ENCODE measurements at regions not wholly inside any gene's neighbourhood (a gene's known extent, or its start where the extent isn't known, plus 50 kb on each side); places are given as distances from the start of the nearest gene placed in this dataset.

GRCh38 chr12:98419795-98420404, 95.5 kb upstream of the TMPO start:
- Mint-ChIP-seq H3K4me1 (ENCODE audit: low read depth) (peaks cover 4% of the 10 kb centered on the region), H3K9me3 (no peaks in the 10 kb centered on the region), H3K36me3 (ENCODE audit: low read depth) (no peaks in the 10 kb centered on the region), H3K27ac (no peak overlapping the region), H3K27me3 (ENCODE audit: low read depth) (no peaks in the 10 kb centered on the region), H3K4me3 (no peak overlapping the region)

GRCh38 chr12:98420461-98420860, 94.9 kb upstream of the TMPO start:
- Mint-ChIP-seq H3K4me1 (ENCODE audit: low read depth) (peaks cover 7% of the 10 kb centered on the region), H3K9me3 (no peaks in the 10 kb centered on the region), H3K27me3 (ENCODE audit: low read depth) (no peaks in the 10 kb centered on the region), H3K36me3 (ENCODE audit: low read depth) (no peaks in the 10 kb centered on the region), H3K27ac (no peak overlapping the region), H3K4me3 (no peak overlapping the region)

- Mint-ChIP-seq H3K9me3 (no peaks in the 10 kb centered on the region), H3K27ac (no peak overlapping the region), H3K36me3 (ENCODE audit: low read depth) (no peaks in the 10 kb centered on the region), H3K4me1 (ENCODE audit: low read depth) (peaks cover 7% of the 10 kb centered on the region), H3K4me3 (no peak overlapping the region), H3K27me3 (ENCODE audit: low read depth) (no peaks in the 10 kb centered on the region)
Measured at GRCh38 chr12:98421316-98421715, 94.1 kb upstream of the TMPO start.

GRCh38 chr12:98422359-98422758, 93.0 kb upstream of the TMPO start:
- Mint-ChIP-seq H3K36me3 (ENCODE audit: low read depth) (no peaks in the 10 kb centered on the region), H3K9me3 (no peaks in the 10 kb centered on the region), H3K27ac (no peak overlapping the region), H3K27me3 (ENCODE audit: low read depth) (no peaks in the 10 kb centered on the region), H3K4me1 (ENCODE audit: low read depth) (peaks cover 5% of the 10 kb centered on the region), H3K4me3 (no peak overlapping the region)

- Mint-ChIP-seq H3K4me3 (no peak overlapping the region), H3K9me3 (no peaks in the 10 kb centered on the region), H3K27me3 (ENCODE audit: low read depth) (no peaks in the 10 kb centered on the region), H3K36me3 (ENCODE audit: low read depth) (no peaks in the 10 kb centered on the region), H3K4me1 (ENCODE audit: low read depth) (peaks cover 3% of the 10 kb centered on the region), H3K27ac (no peak overlapping the region)
Measured at GRCh38 chr12:98422812-98423211, 92.6 kb upstream of the TMPO start.

- Mint-ChIP-seq H3K4me3 (no peak overlapping the region), H3K36me3 (ENCODE audit: low read depth) (no peaks in the 10 kb centered on the region), H3K27ac (no peak overlapping the region), H3K9me3 (no peaks in the 10 kb centered on the region), H3K27me3 (ENCODE audit: low read depth) (no peaks in the 10 kb centered on the region), H3K4me1 (ENCODE audit: low read depth) (peaks cover 3% of the 10 kb centered on the region)
Measured at GRCh38 chr12:98423963-98424362, 91.4 kb upstream of the TMPO start.

- Mint-ChIP-seq H3K27me3 (ENCODE audit: low read depth) (peaks cover 4% of the 10 kb centered on the region), H3K4me3 (no peak overlapping the region), H3K36me3 (ENCODE audit: low read depth) (no peaks in the 10 kb centered on the region), H3K4me1 (ENCODE audit: low read depth) (peaks cover 3% of the 10 kb centered on the region), H3K27ac (no peak overlapping the region), H3K9me3 (no peaks in the 10 kb centered on the region)
Measured at GRCh38 chr12:98424726-98425401, 90.5 kb upstream of the TMPO start.

GRCh38 chr12:98425859-98426258, 89.5 kb upstream of the TMPO start:
- no peaks in the 10 kb centered on the region for H3K9me3 Mint-ChIP-seq
- peaks cover 3% of the 10 kb centered on the region for H3K4me1 Mint-ChIP-seq (ENCODE audit: low read depth)
- H3K36me3 Mint-ChIP-seq (ENCODE audit: low read depth) = no peaks in the 10 kb centered on the region
- no peak overlapping the region for H3K4me3 Mint-ChIP-seq
- H3K27me3 Mint-ChIP-seq (ENCODE audit: low read depth) = peaks cover 4% of the 10 kb centered on the region
- no peak overlapping the region for H3K27ac Mint-ChIP-seq

GRCh38 chr12:98431089-98431488, 84.3 kb upstream of the TMPO start:
- Mint-ChIP-seq H3K27ac (no peak overlapping the region), H3K36me3 (ENCODE audit: low read depth) (no peaks in the 10 kb centered on the region), H3K9me3 (no peaks in the 10 kb centered on the region), H3K4me1 (ENCODE audit: low read depth) (no peaks in the 10 kb centered on the region), H3K27me3 (ENCODE audit: low read depth) (peaks cover 24% of the 10 kb centered on the region), H3K4me3 (no peak overlapping the region)

GRCh38 chr12:98437166-98437565, 78.2 kb upstream of the TMPO start:
- no peak overlapping the region for H3K4me3 Mint-ChIP-seq
- H3K36me3 Mint-ChIP-seq (ENCODE audit: low read depth) = no peaks in the 10 kb centered on the region
- peaks cover 45% of the 10 kb centered on the region for H3K27me3 Mint-ChIP-seq (ENCODE audit: low read depth)
- H3K4me1 Mint-ChIP-seq (ENCODE audit: low read depth) = peaks cover 5% of the 10 kb centered on the region
- H3K27ac Mint-ChIP-seq = no peak overlapping the region
- H3K9me3 Mint-ChIP-seq = no peaks in the 10 kb centered on the region

- H3K27ac Mint-ChIP-seq = no peak overlapping the region
- no peaks in the 10 kb centered on the region for H3K9me3 Mint-ChIP-seq
- peaks cover 5% of the 10 kb centered on the region for H3K4me1 Mint-ChIP-seq (ENCODE audit: low read depth)
- H3K27me3 Mint-ChIP-seq (ENCODE audit: low read depth) = peaks cover 50% of the 10 kb centered on the region
- H3K36me3 Mint-ChIP-seq (ENCODE audit: low read depth) = no peaks in the 10 kb centered on the region
- no peak overlapping the region for H3K4me3 Mint-ChIP-seq
Measured at GRCh38 chr12:98437806-98438595, 77.4 kb upstream of the TMPO start.

GRCh38 chr12:98438656-98439230, 76.6 kb upstream of the TMPO start:
- no peak overlapping the region for H3K27ac Mint-ChIP-seq
- H3K27me3 Mint-ChIP-seq (ENCODE audit: low read depth) = peaks cover 51% of the 10 kb centered on the region
- no peaks in the 10 kb centered on the region for H3K36me3 Mint-ChIP-seq (ENCODE audit: low read depth)
- H3K4me1 Mint-ChIP-seq (ENCODE audit: low read depth) = peaks cover 5% of the 10 kb centered on the region
- no peaks in the 10 kb centered on the region for H3K9me3 Mint-ChIP-seq
- no peak overlapping the region for H3K4me3 Mint-ChIP-seq

- H3K9me3 Mint-ChIP-seq = no peaks in the 10 kb centered on the region
- H3K4me1 Mint-ChIP-seq (ENCODE audit: low read depth) = peaks cover 5% of the 10 kb centered on the region
- no peak overlapping the region for H3K4me3 Mint-ChIP-seq
- H3K27me3 Mint-ChIP-seq (ENCODE audit: low read depth) = peaks cover 57% of the 10 kb centered on the region
- H3K36me3 Mint-ChIP-seq (ENCODE audit: low read depth) = no peaks in the 10 kb centered on the region
- H3K27ac Mint-ChIP-seq = no peak overlapping the region
Measured at GRCh38 chr12:98439471-98439951, 75.9 kb upstream of the TMPO start.

GRCh38 chr12:98439981-98440581, 75.3 kb upstream of the TMPO start:
- no peaks in the 10 kb centered on the region for H3K36me3 Mint-ChIP-seq (ENCODE audit: low read depth)
- no peak overlapping the region for H3K27ac Mint-ChIP-seq
- H3K27me3 Mint-ChIP-seq (ENCODE audit: low read depth) = peaks cover 54% of the 10 kb centered on the region
- no peak overlapping the region for H3K4me3 Mint-ChIP-seq
- H3K9me3 Mint-ChIP-seq = no peaks in the 10 kb centered on the region
- H3K4me1 Mint-ChIP-seq (ENCODE audit: low read depth) = peaks cover 5% of the 10 kb centered on the region
